SU-DHL-6 (cell line): ENCODE measurements at regions not wholly inside any gene's neighbourhood (a gene's known extent, or its start where the extent isn't known, plus 50 kb on each side); places are given as distances from the start of the nearest gene placed in this dataset.

Source experiments
- CTCF ChIP-seq: fragments of 200-600 bp; sonication (generic); IDR thresholded peaks from one replicate; pipeline ENCODE4 v1.5.1; 2017; ENCODE audit warnings: antibody characterized with exemption, mild to moderate bottlenecking, low read length, moderate library complexity; ENCODE audit not compliant: insufficient read depth, poor library complexity, severe bottlenecking
- EZH2phosphoT487 ChIP-seq: fragments of 200-600 bp; sonication (generic), shearing (Covaris generic); conservative IDR thresholded peaks from 2 replicates; pipeline ENCODE4 v1.6.1; 2018; ENCODE audit warnings: mild to moderate bottlenecking, antibody characterized with exemption, low read length, moderate library complexity, mixed read lengths

GRCh38 chr9:118938581-118938980 is 430.7 kb downstream of the BRINP1 start:
- no peak for TF ChIP-seq CTCF
- no peak for TF ChIP-seq EZH2phosphoT487
